OCI-LY7 (cell line): ENCODE measurements at regions not wholly inside any gene's neighbourhood (a gene's known extent, or its start where the extent isn't known, plus 50 kb on each side); places are given as distances from the start of the nearest gene placed in this dataset.

Experiments
- BruUV-seq: library from RNA; stranded (reverse); fragments of 400-500 nt; replicated peaks from 2 replicates; lab custom pipeline; 2021; lab: Mats Ljungman, UMichigan
- CTCF ChIA-PET: fragments of 300-600 bp; sonication (Branson Sonifier 250); formaldehyde crosslinking; loops from one replicate; lab custom pipeline; 2022; ENCODE audit warnings: antibody characterized with exemption; ENCODE audit not compliant: unreplicated experiment; lab: Charles Lee
- POLR2A ChIA-PET: fragments of 300-600 bp; sonication (Branson Sonifier 250); formaldehyde crosslinking; loops from one replicate; lab custom pipeline; 2022; ENCODE audit warnings: antibody characterized with exemption; lab: Charles Lee
- DNase-seq: peaks from one replicate; pipeline ENCODE4 v3.0.0-alpha.2; 2015; ENCODE audit warnings: low spot score
- H2AFZ ChIP-seq: fragments of 200-600 bp; sonication (generic), shearing (Covaris generic); 2 replicates; pipeline ENCODE4 v1.6.1; 2014; ENCODE audit warnings: mild to moderate bottlenecking, antibody characterized with exemption, low read length, moderate library complexity
- H3K27ac ChIP-seq: fragments of 200-600 bp; sonication (generic); 2 replicates; pipeline ENCODE4 v1.5.1; 2014; ENCODE audit warnings: mixed run types, low read depth, mild to moderate bottlenecking, moderate library complexity, low read length, inconsistent platforms; ENCODE audit not compliant: poor library complexity, severe bottlenecking
- H3K36me3 ChIP-seq: fragments of 200-600 bp; sonication (generic); 2 replicates; pipeline ENCODE4 v1.6.1; 2014; ENCODE audit warnings: mild to moderate bottlenecking, antibody characterized with exemption, low read length, moderate library complexity, mixed read lengths; ENCODE audit not compliant: insufficient read depth
- H3K4me1 ChIP-seq: fragments of 200-600 bp; sonication (generic); 2 replicates; pipeline ENCODE4 v1.5.1; 2014; ENCODE audit warnings: mild to moderate bottlenecking, low read length; ENCODE audit not compliant: insufficient read depth, poor library complexity, severe bottlenecking
- H3K4me2 ChIP-seq: fragments of 200-600 bp; sonication (generic); 2 replicates; pipeline ENCODE4 v1.6.1; 2014; ENCODE audit warnings: mild to moderate bottlenecking, low read length
- H3K4me3 ChIP-seq: fragments of 200-600 bp; sonication (generic); 2 replicates; pipeline ENCODE4 v1.5.1; 2014; ENCODE audit warnings: mild to moderate bottlenecking, low read depth, low read length; ENCODE audit not compliant: poor library complexity, severe bottlenecking
- H3K79me2 ChIP-seq: fragments of 200-600 bp; sonication (generic); 2 replicates; pipeline ENCODE4 v1.6.1; 2016; ENCODE audit warnings: low read depth, mild to moderate bottlenecking, low read length, moderate library complexity, mixed read lengths; ENCODE audit not compliant: insufficient read depth
- H3K9me2 ChIP-seq: fragments of 200-600 bp; sonication (generic); 2 replicates; pipeline ENCODE4 v1.6.1; 2016; ENCODE audit warnings: mild to moderate bottlenecking, low read length, mixed read lengths; ENCODE audit not compliant: insufficient read depth
- H3K9me3 ChIP-seq: fragments of 200-600 bp; sonication (generic); 2 replicates; pipeline ENCODE4 v1.6.1; 2014; ENCODE audit warnings: mild to moderate bottlenecking, mixed run types, low read length, mixed read lengths
- H4K20me1 ChIP-seq: fragments of 200-600 bp; sonication (generic); 2 replicates; pipeline ENCODE4 v1.6.1; 2014; ENCODE audit warnings: mild to moderate bottlenecking, antibody characterized with exemption, low read length, moderate library complexity, mixed read lengths; ENCODE audit not compliant: insufficient read depth
- EZH2phosphoT487 ChIP-seq: fragments of 200-600 bp; sonication (generic); IDR thresholded peaks from 2 replicates; pipeline ENCODE4 v1.6.1; 2018; ENCODE audit warnings: low read depth, borderline replicate concordance, mild to moderate bottlenecking, mixed run types, antibody characterized with exemption, low read length, moderate library complexity, mixed read lengths
- intact Hi-C: fragments of 100-400 bp; cut with micrococcal nuclease; formaldehyde crosslinking; loops from one replicate; pipeline ENCODE4 v1.10.0; 2022; ENCODE audit not compliant: unreplicated experiment
- TF ChIP-seq, protein P1 (sequence below): fragments of 200-600 bp; sonication (generic); conservative IDR thresholded peaks from 2 replicates; pipeline ENCODE4 v1.5.1; 2014; ENCODE audit warnings: mild to moderate bottlenecking, antibody characterized with exemption, low read length, moderate library complexity, mixed read lengths

DNA sequence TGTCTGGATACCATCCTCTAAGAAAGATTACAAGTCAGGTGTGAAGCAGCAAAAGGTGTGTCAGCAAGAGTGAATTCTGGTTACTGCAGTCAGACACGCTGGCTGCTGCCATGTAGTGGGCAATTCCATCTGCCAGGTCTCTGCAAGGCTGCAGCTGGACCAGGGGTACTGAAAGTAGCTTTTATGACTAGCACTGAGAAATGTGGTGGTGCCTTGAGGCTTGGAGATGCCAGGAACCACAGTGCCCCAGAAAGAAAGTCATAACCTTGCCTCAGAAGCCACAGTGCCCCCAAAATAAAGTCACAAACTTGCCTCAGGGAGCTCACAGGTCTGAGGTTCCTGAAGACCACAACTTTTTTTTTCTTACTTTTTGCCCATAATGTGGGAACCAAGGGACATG lies 141.9 kb upstream of the EIF1AY start:
- intact Hi-C loops = no loop called here
- H3K36me3 ChIP-seq = no peaks in the 10 kb centered on the region
- no peak overlapping the region for H3K4me3 ChIP-seq
- no peak overlapping the region for H3K4me2 ChIP-seq
- CTCF ChIA-PET = no interaction called here
- no peaks in the 10 kb centered on the region for H3K79me2 ChIP-seq
- POLR2A ChIA-PET = interaction anchor here (0.6 kb wide), 1 partner anchor 33 kb away, joined by 3 read pairs; no protein-coding TSS in a partner anchor
- no peak overlapping the region for H3K27ac ChIP-seq
- H3K4me1 ChIP-seq = no peaks in the 10 kb centered on the region
- H4K20me1 ChIP-seq = no peaks in the 10 kb centered on the region
- no peak overlapping the region for H2AFZ ChIP-seq
- no peaks in the 10 kb centered on the region for H3K9me3 ChIP-seq
- BruUV-seq = no TSS peak
- DNase-seq = no peak
- TF ChIP-seq EZH2phosphoT487 = no peak
- TF ChIP-seq, protein P1, sequence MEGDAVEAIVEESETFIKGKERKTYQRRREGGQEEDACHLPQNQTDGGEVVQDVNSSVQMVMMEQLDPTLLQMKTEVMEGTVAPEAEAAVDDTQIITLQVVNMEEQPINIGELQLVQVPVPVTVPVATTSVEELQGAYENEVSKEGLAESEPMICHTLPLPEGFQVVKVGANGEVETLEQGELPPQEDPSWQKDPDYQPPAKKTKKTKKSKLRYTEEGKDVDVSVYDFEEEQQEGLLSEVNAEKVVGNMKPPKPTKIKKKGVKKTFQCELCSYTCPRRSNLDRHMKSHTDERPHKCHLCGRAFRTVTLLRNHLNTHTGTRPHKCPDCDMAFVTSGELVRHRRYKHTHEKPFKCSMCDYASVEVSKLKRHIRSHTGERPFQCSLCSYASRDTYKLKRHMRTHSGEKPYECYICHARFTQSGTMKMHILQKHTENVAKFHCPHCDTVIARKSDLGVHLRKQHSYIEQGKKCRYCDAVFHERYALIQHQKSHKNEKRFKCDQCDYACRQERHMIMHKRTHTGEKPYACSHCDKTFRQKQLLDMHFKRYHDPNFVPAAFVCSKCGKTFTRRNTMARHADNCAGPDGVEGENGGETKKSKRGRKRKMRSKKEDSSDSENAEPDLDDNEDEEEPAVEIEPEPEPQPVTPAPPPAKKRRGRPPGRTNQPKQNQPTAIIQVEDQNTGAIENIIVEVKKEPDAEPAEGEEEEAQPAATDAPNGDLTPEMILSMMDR = no peak
- no peaks in the 10 kb centered on the region for H3K9me2 ChIP-seq

DNA sequence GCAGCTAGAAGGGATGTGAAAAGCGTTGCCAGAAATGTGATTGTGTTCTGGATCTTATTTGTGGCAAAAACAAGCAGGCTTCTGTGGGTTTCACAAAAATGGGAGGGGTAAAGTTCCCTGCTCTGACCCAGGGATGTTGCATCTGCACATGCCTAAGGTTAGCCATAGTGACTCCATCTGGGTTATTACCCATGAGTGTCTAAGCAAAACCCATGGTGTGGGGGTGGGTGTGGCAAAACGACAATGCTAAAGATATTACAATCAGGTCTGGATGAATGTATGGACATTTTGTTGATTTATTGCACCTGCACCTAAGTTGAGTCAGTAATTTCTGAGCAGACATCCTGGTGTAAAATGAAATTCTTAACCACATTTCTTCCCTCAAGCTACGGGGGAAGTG lies 131.4 kb upstream of the EIF1AY start:
- Histone ChIP-seq H2AFZ (no peak overlapping the region), H3K4me3 (no peak overlapping the region), H3K79me2 (no peaks in the 10 kb centered on the region), H3K9me3 (no peaks in the 10 kb centered on the region), H3K4me2 (no peak overlapping the region), H3K4me1 (no peaks in the 10 kb centered on the region), H3K27ac (no peak overlapping the region), H3K9me2 (no peaks in the 10 kb centered on the region), H4K20me1 (no peaks in the 10 kb centered on the region), H3K36me3 (no peaks in the 10 kb centered on the region)
- POLR2A ChIA-PET = no interaction called here
- intact Hi-C loops = no loop called here
- no TSS peak for BruUV-seq
- no peak for DNase-seq
- CTCF ChIA-PET = no interaction called here
- TF ChIP-seq, protein P1 = no peak
- no peak for TF ChIP-seq EZH2phosphoT487

DNA sequence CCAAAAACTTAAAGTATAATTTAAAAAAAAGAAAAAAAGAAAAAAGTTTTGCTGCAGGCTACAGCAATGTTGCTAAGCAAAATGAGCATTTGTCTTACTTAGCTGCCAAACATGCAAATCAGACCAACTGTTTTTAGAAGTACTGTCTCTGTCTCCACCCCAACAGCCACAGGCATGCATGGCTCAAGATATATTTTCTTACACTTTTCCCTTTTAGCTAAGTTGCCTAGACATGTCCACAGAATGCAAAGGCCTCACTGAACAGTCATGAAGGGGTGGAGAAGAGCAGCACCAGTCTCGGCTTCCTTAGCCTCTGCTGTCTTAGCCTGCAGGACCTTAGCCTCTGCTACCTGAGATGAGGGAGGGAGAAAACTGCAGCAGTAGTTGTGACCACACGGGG lies 128.0 kb upstream of the EIF1AY start:
- no peak for TF ChIP-seq EZH2phosphoT487
- TF ChIP-seq, protein P1 = no peak
- DNase-seq = no peak
- no peaks in the 10 kb centered on the region for H3K4me1 ChIP-seq
- H4K20me1 ChIP-seq = no peaks in the 10 kb centered on the region
- ChIA-PET POLR2A (no interaction called here), CTCF (no interaction called here)
- intact Hi-C loops = no loop called here
- no peak overlapping the region for H3K27ac ChIP-seq
- H3K36me3 ChIP-seq = no peaks in the 10 kb centered on the region
- H3K4me3 ChIP-seq = no peak overlapping the region
- BruUV-seq = no TSS peak
- H3K9me2 ChIP-seq = no peaks in the 10 kb centered on the region
- no peak overlapping the region for H3K4me2 ChIP-seq
- H2AFZ ChIP-seq = no peak overlapping the region
- no peaks in the 10 kb centered on the region for H3K79me2 ChIP-seq
- no peaks in the 10 kb centered on the region for H3K9me3 ChIP-seq
